ENCODE measurements at regions not wholly inside any gene's neighbourhood (a gene's known extent, or its start where the extent isn't known, plus 50 kb on each side); places are given as distances from the start of the nearest gene placed in this dataset.

- Histone ChIP-seq H3K79me2 (ENCODE audit: low read length) (no peaks in the 10 kb centered on the region), H3K4me3 (ENCODE audit: low read length) (no peak overlapping the region), H3K9ac (ENCODE audit: low read length) (no peak overlapping the region), H3K27me3 (ENCODE audit: low read length) (no peaks in the 10 kb centered on the region), H3K36me3 (ENCODE audit: insufficient read depth, low read length) (no peaks in the 10 kb centered on the region), H3K9me3 (ENCODE audit: low read length) (no peaks in the 10 kb centered on the region), H3K4me2 (ENCODE audit: low read depth, low read length, poor library complexity, severe bottlenecking) (no peak overlapping the region), H3K27ac (ENCODE audit: low read length) (no peak overlapping the region), H4K20me1 (ENCODE audit: insufficient read depth, low read depth, low read length) (no peaks in the 10 kb centered on the region), H2AFZ (ENCODE audit: low read length) (no peak overlapping the region), H3K4me1 (ENCODE audit: low read length) (no peaks in the 10 kb centered on the region), H3K9me2 (replicated peaks; ENCODE audit: insufficient read depth, low read length) (no peaks in the 10 kb centered on the region)
- no peak for DNase-seq
Measured at GRCh38 chr9:79974806-79975422, 403.1 kb downstream of the TLE4 start.

- H2AFZ ChIP-seq (ENCODE audit: low read length), result no peak overlapping the region
- no peaks in the 10 kb centered on the region for H3K79me2 ChIP-seq (ENCODE audit: low read length)
- H3K9me2 ChIP-seq (replicated peaks; ENCODE audit: insufficient read depth, low read length), result no peaks in the 10 kb centered on the region
- no peak overlapping the region for H3K27ac ChIP-seq (ENCODE audit: low read length)
- DNase-seq, result no peak
- H3K4me2 ChIP-seq (ENCODE audit: low read depth, low read length, poor library complexity, severe bottlenecking), result no peak overlapping the region
- no peaks in the 10 kb centered on the region for H3K27me3 ChIP-seq (ENCODE audit: low read length)
- no peak overlapping the region for H3K4me3 ChIP-seq (ENCODE audit: low read length)
- H3K36me3 ChIP-seq (ENCODE audit: insufficient read depth, low read length), result no peaks in the 10 kb centered on the region
- no peak overlapping the region for H3K9ac ChIP-seq (ENCODE audit: low read length)
- no peaks in the 10 kb centered on the region for H3K9me3 ChIP-seq (ENCODE audit: low read length)
- H3K4me1 ChIP-seq (ENCODE audit: low read length), result no peaks in the 10 kb centered on the region
- H4K20me1 ChIP-seq (ENCODE audit: insufficient read depth, low read depth, low read length), result no peaks in the 10 kb centered on the region
Measured at GRCh38 chr9:79973627-79974026, 401.9 kb downstream of the TLE4 start.

GRCh38 chr9:79970146-79970425 lies 398.3 kb downstream of the TLE4 start:
- Histone ChIP-seq H3K36me3 (ENCODE audit: insufficient read depth, low read length) (no peaks in the 10 kb centered on the region), H3K4me2 (ENCODE audit: low read depth, low read length, poor library complexity, severe bottlenecking) (no peak overlapping the region), H3K4me1 (ENCODE audit: low read length) (no peaks in the 10 kb centered on the region), H3K9me3 (ENCODE audit: low read length) (no peaks in the 10 kb centered on the region), H3K9ac (ENCODE audit: low read length) (no peak overlapping the region), H3K27me3 (ENCODE audit: low read length) (no peaks in the 10 kb centered on the region), H3K4me3 (ENCODE audit: low read length) (no peak overlapping the region), H3K79me2 (ENCODE audit: low read length) (no peaks in the 10 kb centered on the region), H3K27ac (ENCODE audit: low read length) (no peak overlapping the region), H2AFZ (ENCODE audit: low read length) (no peak overlapping the region), H4K20me1 (ENCODE audit: insufficient read depth, low read depth, low read length) (no peaks in the 10 kb centered on the region), H3K9me2 (replicated peaks; ENCODE audit: insufficient read depth, low read length) (no peaks in the 10 kb centered on the region)
- no peak for DNase-seq

GRCh38 chr9:79969393-79970145 lies 397.8 kb downstream of the TLE4 start:
- Histone ChIP-seq H3K27ac (ENCODE audit: low read length) (no peak overlapping the region), H3K4me2 (ENCODE audit: low read depth, low read length, poor library complexity, severe bottlenecking) (no peak overlapping the region), H3K9me3 (ENCODE audit: low read length) (no peaks in the 10 kb centered on the region), H3K79me2 (ENCODE audit: low read length) (no peaks in the 10 kb centered on the region), H2AFZ (ENCODE audit: low read length) (no peak overlapping the region), H3K9ac (ENCODE audit: low read length) (no peak overlapping the region), H3K27me3 (ENCODE audit: low read length) (no peaks in the 10 kb centered on the region), H3K4me3 (ENCODE audit: low read length) (no peak overlapping the region), H4K20me1 (ENCODE audit: insufficient read depth, low read depth, low read length) (no peaks in the 10 kb centered on the region), H3K36me3 (ENCODE audit: insufficient read depth, low read length) (no peaks in the 10 kb centered on the region), H3K4me1 (ENCODE audit: low read length) (no peaks in the 10 kb centered on the region), H3K9me2 (replicated peaks; ENCODE audit: insufficient read depth, low read length) (no peaks in the 10 kb centered on the region)
- no peak for DNase-seq

GRCh38 chr9:79968533-79968932 lies 396.8 kb downstream of the TLE4 start:
- Histone ChIP-seq H3K4me2 (ENCODE audit: low read depth, low read length, poor library complexity, severe bottlenecking) (no peak overlapping the region), H2AFZ (ENCODE audit: low read length) (no peak overlapping the region), H3K36me3 (ENCODE audit: insufficient read depth, low read length) (no peaks in the 10 kb centered on the region), H3K27me3 (ENCODE audit: low read length) (no peaks in the 10 kb centered on the region), H3K4me3 (ENCODE audit: low read length) (no peak overlapping the region), H3K9me3 (ENCODE audit: low read length) (no peaks in the 10 kb centered on the region), H4K20me1 (ENCODE audit: insufficient read depth, low read depth, low read length) (no peaks in the 10 kb centered on the region), H3K27ac (ENCODE audit: low read length) (no peak overlapping the region), H3K4me1 (ENCODE audit: low read length) (no peaks in the 10 kb centered on the region), H3K9me2 (replicated peaks; ENCODE audit: insufficient read depth, low read length) (no peaks in the 10 kb centered on the region), H3K9ac (ENCODE audit: low read length) (no peak overlapping the region), H3K79me2 (ENCODE audit: low read length) (no peaks in the 10 kb centered on the region)
- DNase-seq, result no peak

GRCh38 chr9:79962836-79963235 lies 391.1 kb downstream of the TLE4 start:
- DNase-seq, result no peak
- no peak overlapping the region for H2AFZ ChIP-seq (ENCODE audit: low read length)
- H3K4me3 ChIP-seq (ENCODE audit: low read length), result no peak overlapping the region
- no peaks in the 10 kb centered on the region for H4K20me1 ChIP-seq (ENCODE audit: insufficient read depth, low read depth, low read length)
- no peaks in the 10 kb centered on the region for H3K9me3 ChIP-seq (ENCODE audit: low read length)
- no peaks in the 10 kb centered on the region for H3K79me2 ChIP-seq (ENCODE audit: low read length)
- H3K4me1 ChIP-seq (ENCODE audit: low read length), result no peaks in the 10 kb centered on the region
- no peak overlapping the region for H3K27ac ChIP-seq (ENCODE audit: low read length)
- H3K4me2 ChIP-seq (ENCODE audit: low read depth, low read length, poor library complexity, severe bottlenecking), result no peak overlapping the region
- H3K27me3 ChIP-seq (ENCODE audit: low read length), result 0 out of 2 replicates have a peak, but pooled peaks cover 4% of the 10 kb centered on the region
- no peaks in the 10 kb centered on the region for H3K9me2 ChIP-seq (replicated peaks; ENCODE audit: insufficient read depth, low read length)
- H3K36me3 ChIP-seq (ENCODE audit: insufficient read depth, low read length), result no peaks in the 10 kb centered on the region
- no peak overlapping the region for H3K9ac ChIP-seq (ENCODE audit: low read length)

- Histone ChIP-seq H3K27ac (ENCODE audit: low read length) (no peak overlapping the region), H3K9ac (ENCODE audit: low read length) (no peak overlapping the region), H3K9me2 (replicated peaks; ENCODE audit: insufficient read depth, low read length) (no peaks in the 10 kb centered on the region), H3K4me3 (ENCODE audit: low read length) (no peak overlapping the region), H3K4me2 (ENCODE audit: low read depth, low read length, poor library complexity, severe bottlenecking) (no peak overlapping the region), H3K9me3 (ENCODE audit: low read length) (no peaks in the 10 kb centered on the region), H4K20me1 (ENCODE audit: insufficient read depth, low read depth, low read length) (no peaks in the 10 kb centered on the region), H3K36me3 (ENCODE audit: insufficient read depth, low read length) (no peaks in the 10 kb centered on the region), H3K79me2 (ENCODE audit: low read length) (no peaks in the 10 kb centered on the region), H3K27me3 (ENCODE audit: low read length) (0 out of 2 replicates have a peak, but pooled peaks cover 4% of the 10 kb centered on the region), H3K4me1 (ENCODE audit: low read length) (no peaks in the 10 kb centered on the region), H2AFZ (ENCODE audit: low read length) (no peak overlapping the region)
- DNase-seq, result no peak
Measured at GRCh38 chr9:79962150-79962549, 390.4 kb downstream of the TLE4 start.

- H2AFZ ChIP-seq (ENCODE audit: low read length), result no peak overlapping the region
- no peaks in the 10 kb centered on the region for H3K27me3 ChIP-seq (ENCODE audit: low read length)
- no peaks in the 10 kb centered on the region for H3K79me2 ChIP-seq (ENCODE audit: low read length)
- H3K9me3 ChIP-seq (ENCODE audit: low read length), result no peaks in the 10 kb centered on the region
- H3K36me3 ChIP-seq (ENCODE audit: insufficient read depth, low read length), result no peaks in the 10 kb centered on the region
- no peaks in the 10 kb centered on the region for H3K4me1 ChIP-seq (ENCODE audit: low read length)
- DNase-seq, result peak; percentile 48
- H3K27ac ChIP-seq (ENCODE audit: low read length), result no peak overlapping the region
- H3K9ac ChIP-seq (ENCODE audit: low read length), result no peak overlapping the region
- no peak overlapping the region for H3K4me3 ChIP-seq (ENCODE audit: low read length)
- no peak overlapping the region for H3K4me2 ChIP-seq (ENCODE audit: low read depth, low read length, poor library complexity, severe bottlenecking)
- no peaks in the 10 kb centered on the region for H3K9me2 ChIP-seq (replicated peaks; ENCODE audit: insufficient read depth, low read length)
- no peaks in the 10 kb centered on the region for H4K20me1 ChIP-seq (ENCODE audit: insufficient read depth, low read depth, low read length)
Measured at GRCh38 chr9:79955300-79955699, 383.5 kb downstream of the TLE4 start.

Data from Karpas-422 (cell line).